ENCODE measurements at regions not wholly inside any gene's neighbourhood (a gene's known extent, or its start where the extent isn't known, plus 50 kb on each side); places are given as distances from the start of the nearest gene placed in this dataset.

DNA sequence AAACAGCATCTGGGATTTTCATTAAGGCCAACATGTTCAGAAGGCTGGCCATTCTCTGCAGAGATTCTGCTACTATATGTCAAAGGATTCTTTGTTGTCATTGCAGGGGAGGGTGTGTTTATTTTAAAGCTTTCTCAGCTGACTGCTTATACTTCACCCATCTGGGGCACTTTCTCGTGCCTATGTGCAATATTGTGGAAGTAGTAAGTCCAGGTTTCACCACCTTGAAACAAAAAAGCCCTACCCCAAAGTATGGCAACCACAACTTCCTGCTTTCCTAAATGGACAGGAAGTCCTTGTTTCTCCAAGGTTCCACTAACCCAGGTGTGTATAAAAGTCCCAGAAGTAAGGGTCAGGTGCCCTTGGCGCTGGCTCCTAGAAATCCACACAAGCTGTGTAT lies 58.7 kb upstream of the COL1A2 start:
- H3K4me3 Mint-ChIP-seq, result no peak overlapping the region

DNA sequence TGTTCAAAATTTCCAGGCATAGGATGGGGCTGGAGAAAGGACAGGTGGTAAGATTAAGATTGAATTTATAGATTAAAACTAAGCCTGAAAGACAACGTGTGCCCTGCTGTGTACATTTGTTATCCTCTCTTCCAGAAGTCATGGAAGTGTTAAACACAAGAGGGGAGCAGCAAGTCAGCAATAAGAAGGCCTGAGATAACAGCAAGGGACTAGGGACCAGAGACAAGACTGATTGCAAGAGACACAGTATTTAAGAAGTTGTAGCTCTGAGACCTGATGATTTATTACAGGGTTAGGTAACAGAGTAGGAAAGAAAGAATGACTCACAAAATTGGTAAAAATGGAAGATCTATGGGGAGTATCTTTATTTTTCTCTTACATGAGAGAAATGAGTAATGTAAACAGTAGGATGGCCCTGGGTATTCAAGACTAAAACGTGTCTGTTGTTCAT lies 55.7 kb upstream of the COL1A2 start:
- no peaks in the 10 kb centered on the region for H3K27me3 Mint-ChIP-seq (ENCODE audit: low read depth)
- H3K36me3 Mint-ChIP-seq (ENCODE audit: low read depth), result no peaks in the 10 kb centered on the region
- H3K27ac Mint-ChIP-seq, result peak overlapping the region; percentile 34 to 71 (median 60)
- no peak for TF ChIP-seq CTCF (IDR thresholded peaks at IDR 0.05; ENCODE audit: unreplicated experiment in 3 of 3)
- H3K4me3 Mint-ChIP-seq, result no peak overlapping the region
- H3K9me3 Mint-ChIP-seq, result no peaks in the 10 kb centered on the region
- peaks cover 36% of the 10 kb centered on the region for H3K4me1 Mint-ChIP-seq

More for the DNA sequence above, 58.7 kb upstream of the COL1A2 start:
- H3K9me3 Mint-ChIP-seq, result no peaks in the 10 kb centered on the region
- H3K36me3 Mint-ChIP-seq (ENCODE audit: low read depth), result no peaks in the 10 kb centered on the region
- H3K27ac Mint-ChIP-seq, result no peak overlapping the region
- peaks cover 56% of the 10 kb centered on the region for H3K4me1 Mint-ChIP-seq
- no peaks in the 10 kb centered on the region for H3K27me3 Mint-ChIP-seq (ENCODE audit: low read depth)
- TF ChIP-seq CTCF (IDR thresholded peaks at IDR 0.05; ENCODE audit: unreplicated experiment in 3 of 3), result no peak

DNA sequence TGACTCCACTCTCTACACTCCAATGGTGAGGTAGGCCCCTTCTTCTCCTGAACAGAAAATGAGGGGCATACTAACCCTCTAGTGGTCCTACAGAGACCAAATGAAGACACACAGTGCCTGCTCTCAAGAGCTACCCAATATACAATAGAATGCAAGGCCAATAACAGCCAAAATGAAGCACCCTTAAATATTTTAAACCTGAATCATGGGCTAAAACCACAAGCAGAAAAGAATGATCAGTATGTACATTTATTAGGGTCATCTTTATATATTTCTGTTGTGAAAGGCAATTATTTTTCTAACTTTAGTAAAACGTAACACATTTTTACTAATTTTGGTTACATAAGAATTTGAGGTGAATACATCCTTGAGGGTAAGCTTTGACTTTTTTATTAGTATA lies 49.9 kb upstream of the COL1A2 start:
- no peaks in the 10 kb centered on the region for H3K9me3 Mint-ChIP-seq
- no peak for TF ChIP-seq CTCF (IDR thresholded peaks at IDR 0.05; ENCODE audit: unreplicated experiment in 3 of 3)
- peak overlapping the region in 2 of 3 experiments; percentile 99 for H3K27ac Mint-ChIP-seq
- no peak overlapping the region for H3K4me3 Mint-ChIP-seq
- peaks cover 40% of the 10 kb centered on the region for H3K4me1 Mint-ChIP-seq
- no peaks in the 10 kb centered on the region for H3K27me3 Mint-ChIP-seq (ENCODE audit: low read depth)
- H3K36me3 Mint-ChIP-seq (ENCODE audit: low read depth), result no peaks in the 10 kb centered on the region

Data from nephron (organoid).